ENCODE measurements at regions not wholly inside any gene's neighbourhood (a gene's known extent, or its start where the extent isn't known, plus 50 kb on each side); places are given as distances from the start of the nearest gene placed in this dataset.

DNA sequence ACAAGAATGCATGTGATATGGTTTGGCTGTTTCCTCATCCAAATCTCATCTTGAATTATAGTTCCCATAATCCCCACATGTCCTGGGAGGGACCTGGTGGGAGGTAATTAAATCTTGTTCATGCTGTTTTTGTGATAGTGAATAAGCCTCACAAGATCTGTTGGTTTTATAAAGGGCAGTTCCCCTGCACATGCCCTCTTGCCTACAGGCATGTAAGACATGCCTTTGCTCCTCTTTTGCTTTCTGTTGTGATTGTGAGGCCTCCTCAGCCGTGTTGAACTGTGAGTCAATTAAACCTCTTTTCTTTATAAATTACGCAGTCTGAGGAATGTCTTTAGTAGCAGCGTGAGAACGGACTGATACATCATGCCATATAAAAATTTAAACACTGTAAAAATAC is 1537.0 kb downstream of the OTOL1 start:
- TF ChIP-seq, protein P1, sequence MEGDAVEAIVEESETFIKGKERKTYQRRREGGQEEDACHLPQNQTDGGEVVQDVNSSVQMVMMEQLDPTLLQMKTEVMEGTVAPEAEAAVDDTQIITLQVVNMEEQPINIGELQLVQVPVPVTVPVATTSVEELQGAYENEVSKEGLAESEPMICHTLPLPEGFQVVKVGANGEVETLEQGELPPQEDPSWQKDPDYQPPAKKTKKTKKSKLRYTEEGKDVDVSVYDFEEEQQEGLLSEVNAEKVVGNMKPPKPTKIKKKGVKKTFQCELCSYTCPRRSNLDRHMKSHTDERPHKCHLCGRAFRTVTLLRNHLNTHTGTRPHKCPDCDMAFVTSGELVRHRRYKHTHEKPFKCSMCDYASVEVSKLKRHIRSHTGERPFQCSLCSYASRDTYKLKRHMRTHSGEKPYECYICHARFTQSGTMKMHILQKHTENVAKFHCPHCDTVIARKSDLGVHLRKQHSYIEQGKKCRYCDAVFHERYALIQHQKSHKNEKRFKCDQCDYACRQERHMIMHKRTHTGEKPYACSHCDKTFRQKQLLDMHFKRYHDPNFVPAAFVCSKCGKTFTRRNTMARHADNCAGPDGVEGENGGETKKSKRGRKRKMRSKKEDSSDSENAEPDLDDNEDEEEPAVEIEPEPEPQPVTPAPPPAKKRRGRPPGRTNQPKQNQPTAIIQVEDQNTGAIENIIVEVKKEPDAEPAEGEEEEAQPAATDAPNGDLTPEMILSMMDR (IDR thresholded peaks at IDR 0.05) = no peak
- TF ChIP-seq SREBF2 (IDR thresholded peaks at IDR 0.05) = no peak
- TF ChIP-seq POLR2A (IDR thresholded peaks at IDR 0.05; ENCODE audit: low read length) = no peak
- TF ChIP-seq MAZ (IDR thresholded peaks at IDR 0.05; ENCODE audit: borderline replicate concordance, low read depth, low read length) = no peak
- TF ChIP-seq ZSCAN20 (CRISPR knock-in tag; IDR thresholded peaks at IDR 0.05) = no peak
- no peak for TF ChIP-seq POLR2AphosphoS2 (conservative IDR thresholded peaks at IDR 0.05; ENCODE audit: low read length)
- no peak for TF ChIP-seq MAX (IDR thresholded peaks at IDR 0.05)
- no peak for TF ChIP-seq RFX5 (IDR thresholded peaks at IDR 0.05)
- no peak for TF ChIP-seq CHD2 (IDR thresholded peaks at IDR 0.05; ENCODE audit: low read length, partially characterized antibody)
- TF ChIP-seq BHLHE40 (IDR thresholded peaks at IDR 0.05; ENCODE audit: low read depth, low read length) = no peak
- no peak for TF ChIP-seq EP300 (IDR thresholded peaks at IDR 0.05)
- TF ChIP-seq SMC3 (IDR thresholded peaks at IDR 0.05) = no peak
- no peak for TF ChIP-seq FOXS1 (CRISPR knock-in tag; IDR thresholded peaks at IDR 0.05)

Data from A549 (cell line).